Astrocyte (in vitro differentiated cells and primary cell): ENCODE measurements at regions not wholly inside any gene's neighbourhood (a gene's known extent, or its start where the extent isn't known, plus 50 kb on each side); places are given as distances from the start of the nearest gene placed in this dataset.

Experiments used
- EZH2 ChIP-seq: IDR thresholded peaks from 2 replicates; pipeline ENCODE4 v1.6.1; 2012; ENCODE audit warnings: mild to moderate bottlenecking, low read length, inconsistent platforms; ENCODE audit not compliant: insufficient read depth
- TF ChIP-seq, protein P1 (sequence below): IDR thresholded peaks from 2 replicates; pipeline ENCODE4 v1.5.1; 2011; ENCODE audit warnings: low read depth, mild to moderate bottlenecking, inconsistent platforms, low read length, moderate library complexity; ENCODE audit not compliant: insufficient read depth

DNA sequence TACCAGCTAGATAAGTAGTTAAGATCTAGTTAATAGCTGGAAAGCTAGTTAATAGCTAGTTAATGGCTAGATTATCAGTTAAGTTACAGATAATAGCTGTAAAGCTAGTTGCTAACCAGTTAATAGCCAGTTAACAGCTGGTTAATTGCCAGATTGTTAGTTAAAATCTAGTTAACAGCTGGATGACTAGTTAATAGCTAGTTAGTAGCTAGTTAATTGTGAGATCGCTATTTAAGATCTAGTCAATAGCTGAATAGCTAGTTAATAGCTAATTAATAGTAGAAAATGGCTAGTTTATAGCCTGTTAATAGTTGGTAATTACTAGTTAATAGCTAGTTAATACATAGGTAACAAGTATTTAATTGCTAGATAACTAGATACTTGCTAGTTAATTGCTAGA lies 630.5 kb upstream of the CT83 start:
- TF ChIP-seq, protein P1, sequence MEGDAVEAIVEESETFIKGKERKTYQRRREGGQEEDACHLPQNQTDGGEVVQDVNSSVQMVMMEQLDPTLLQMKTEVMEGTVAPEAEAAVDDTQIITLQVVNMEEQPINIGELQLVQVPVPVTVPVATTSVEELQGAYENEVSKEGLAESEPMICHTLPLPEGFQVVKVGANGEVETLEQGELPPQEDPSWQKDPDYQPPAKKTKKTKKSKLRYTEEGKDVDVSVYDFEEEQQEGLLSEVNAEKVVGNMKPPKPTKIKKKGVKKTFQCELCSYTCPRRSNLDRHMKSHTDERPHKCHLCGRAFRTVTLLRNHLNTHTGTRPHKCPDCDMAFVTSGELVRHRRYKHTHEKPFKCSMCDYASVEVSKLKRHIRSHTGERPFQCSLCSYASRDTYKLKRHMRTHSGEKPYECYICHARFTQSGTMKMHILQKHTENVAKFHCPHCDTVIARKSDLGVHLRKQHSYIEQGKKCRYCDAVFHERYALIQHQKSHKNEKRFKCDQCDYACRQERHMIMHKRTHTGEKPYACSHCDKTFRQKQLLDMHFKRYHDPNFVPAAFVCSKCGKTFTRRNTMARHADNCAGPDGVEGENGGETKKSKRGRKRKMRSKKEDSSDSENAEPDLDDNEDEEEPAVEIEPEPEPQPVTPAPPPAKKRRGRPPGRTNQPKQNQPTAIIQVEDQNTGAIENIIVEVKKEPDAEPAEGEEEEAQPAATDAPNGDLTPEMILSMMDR, result no peak
- TF ChIP-seq EZH2, result no peak
